ENCODE measurements at regions not wholly inside any gene's neighbourhood (a gene's known extent, or its start where the extent isn't known, plus 50 kb on each side); places are given as distances from the start of the nearest gene placed in this dataset.
"Not testable (repeated sequence)": the region's sequence is repeated elsewhere in the genome, so short reads cannot be mapped to it uniquely, and the experiment has no call there.

DNA sequence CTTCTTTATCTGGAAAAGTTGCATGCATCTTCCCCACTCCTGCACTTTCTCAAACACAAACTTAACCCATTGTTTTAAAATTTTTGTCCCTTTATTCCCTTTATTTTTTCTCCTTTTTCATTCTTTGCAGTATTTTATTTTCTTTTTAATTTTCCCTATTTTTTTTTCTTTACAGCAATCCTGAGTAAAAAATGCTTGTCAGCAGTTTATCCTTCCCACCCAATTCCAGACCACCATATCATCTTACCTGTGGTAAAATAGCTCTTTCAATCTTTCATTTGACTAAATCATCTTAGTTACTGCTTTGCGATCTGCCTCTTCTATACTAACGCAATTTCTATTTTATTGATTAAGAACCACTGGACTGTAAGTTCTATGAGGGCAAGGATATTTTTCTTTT lies 450.5 kb downstream of the KLHL4 start:
- Mint-ChIP-seq H3K4me1 (ENCODE audit: low read depth) (no peaks in the 10 kb centered on the region), H3K4me3 (no peak overlapping the region), H3K27me3 (no peaks in the 10 kb centered on the region), H3K27ac (no peak overlapping the region), H3K9me3 (no peaks in the 10 kb centered on the region), H3K36me3 (ENCODE audit: low read depth) (no peaks in the 10 kb centered on the region)
- intact Hi-C loops (cut with micrococcal nuclease): no loop called here
- no peak for ATAC-seq
- CTCF ChIA-PET: no interaction called here
- no peak for DNase-seq
- POLR2A ChIA-PET: no interaction called here
- TF ChIP-seq, protein P1, sequence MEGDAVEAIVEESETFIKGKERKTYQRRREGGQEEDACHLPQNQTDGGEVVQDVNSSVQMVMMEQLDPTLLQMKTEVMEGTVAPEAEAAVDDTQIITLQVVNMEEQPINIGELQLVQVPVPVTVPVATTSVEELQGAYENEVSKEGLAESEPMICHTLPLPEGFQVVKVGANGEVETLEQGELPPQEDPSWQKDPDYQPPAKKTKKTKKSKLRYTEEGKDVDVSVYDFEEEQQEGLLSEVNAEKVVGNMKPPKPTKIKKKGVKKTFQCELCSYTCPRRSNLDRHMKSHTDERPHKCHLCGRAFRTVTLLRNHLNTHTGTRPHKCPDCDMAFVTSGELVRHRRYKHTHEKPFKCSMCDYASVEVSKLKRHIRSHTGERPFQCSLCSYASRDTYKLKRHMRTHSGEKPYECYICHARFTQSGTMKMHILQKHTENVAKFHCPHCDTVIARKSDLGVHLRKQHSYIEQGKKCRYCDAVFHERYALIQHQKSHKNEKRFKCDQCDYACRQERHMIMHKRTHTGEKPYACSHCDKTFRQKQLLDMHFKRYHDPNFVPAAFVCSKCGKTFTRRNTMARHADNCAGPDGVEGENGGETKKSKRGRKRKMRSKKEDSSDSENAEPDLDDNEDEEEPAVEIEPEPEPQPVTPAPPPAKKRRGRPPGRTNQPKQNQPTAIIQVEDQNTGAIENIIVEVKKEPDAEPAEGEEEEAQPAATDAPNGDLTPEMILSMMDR (IDR thresholded peaks at IDR 0.05): no peak

DNA sequence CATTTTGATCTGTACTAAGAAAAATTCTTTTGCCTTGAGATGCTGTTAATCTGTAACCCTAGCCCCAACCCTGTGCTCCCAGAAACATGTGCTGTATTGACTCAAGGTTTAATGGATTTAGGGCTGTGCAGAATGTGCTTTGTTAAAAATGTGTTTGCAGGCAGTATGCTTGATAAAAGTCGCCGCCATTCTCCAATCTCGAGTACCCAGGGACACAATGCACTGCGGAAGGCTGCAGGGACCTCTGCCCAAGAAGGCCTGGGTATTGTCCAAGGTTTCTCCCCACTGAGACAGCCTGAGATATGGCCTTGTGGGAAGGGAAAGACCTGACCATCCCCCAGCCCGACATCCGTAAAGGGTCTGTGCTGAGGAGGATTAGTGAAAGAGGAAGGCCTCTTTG lies 454.5 kb downstream of the KLHL4 start:
- H3K4me3 Mint-ChIP-seq; CTCF ChIA-PET; H3K9me3 Mint-ChIP-seq; H3K4me1 Mint-ChIP-seq (ENCODE audit: low read depth); DNase-seq; H3K27ac Mint-ChIP-seq; POLR2A ChIA-PET; H3K36me3 Mint-ChIP-seq (ENCODE audit: low read depth); intact Hi-C loops (cut with micrococcal nuclease); H3K27me3 Mint-ChIP-seq; ATAC-seq: not testable (repeated sequence)

DNA sequence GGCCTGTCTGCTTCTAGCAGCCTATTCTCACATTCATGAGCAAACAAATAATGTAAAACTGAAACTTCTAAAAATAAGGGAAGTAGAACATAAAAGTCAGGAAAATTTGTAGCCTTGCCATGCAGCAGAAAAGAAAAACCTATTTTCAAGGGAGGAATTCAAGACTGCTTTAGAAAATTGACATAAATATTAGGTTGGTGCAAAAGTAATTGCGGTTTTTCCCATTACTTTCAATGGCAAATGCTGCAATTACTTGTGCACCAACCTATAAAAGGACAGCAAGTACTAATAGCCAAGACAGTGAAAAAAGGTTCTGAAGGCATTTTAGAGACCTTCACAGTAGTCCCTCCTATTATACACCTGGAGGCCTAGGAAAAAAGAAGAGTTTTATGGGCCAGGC lies 457.8 kb downstream of the KLHL4 start:
- intact Hi-C loops (cut with micrococcal nuclease): no loop called here
- no peaks in the 10 kb centered on the region for H3K27me3 Mint-ChIP-seq
- TF ChIP-seq, protein P1 (IDR thresholded peaks at IDR 0.05): no peak
- H3K27ac Mint-ChIP-seq: no peak overlapping the region
- no peaks in the 10 kb centered on the region for H3K36me3 Mint-ChIP-seq (ENCODE audit: low read depth)
- ATAC-seq (no peak), DNase-seq (no peak)
- ChIA-PET POLR2A (no interaction called here), CTCF (no interaction called here)
- no peaks in the 10 kb centered on the region for H3K9me3 Mint-ChIP-seq
- H3K4me3 Mint-ChIP-seq: no peak overlapping the region
- H3K4me1 Mint-ChIP-seq (ENCODE audit: low read depth): no peaks in the 10 kb centered on the region

DNA sequence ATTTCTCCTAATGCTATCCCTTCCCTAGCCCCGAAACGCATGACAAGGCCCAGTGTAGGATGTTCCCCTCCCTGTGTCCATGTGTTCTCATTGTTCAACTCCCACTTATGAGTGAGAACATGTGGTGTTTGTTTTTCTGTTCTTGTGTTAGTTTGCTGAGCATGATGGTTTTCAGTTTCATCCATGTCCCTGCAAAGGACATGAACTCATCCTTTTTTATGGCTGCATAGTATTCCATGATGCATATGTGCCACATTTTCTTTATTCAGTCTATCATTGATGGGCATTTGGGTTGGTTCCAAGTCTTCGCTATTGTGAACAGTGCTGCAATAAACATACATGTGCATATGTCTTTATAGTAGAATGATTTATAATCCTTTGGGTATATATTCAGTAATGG lies 490.3 kb downstream of the KLHL4 start:
- DNase-seq; H3K27me3 Mint-ChIP-seq; H3K36me3 Mint-ChIP-seq (ENCODE audit: low read depth); H3K27ac Mint-ChIP-seq; H3K4me1 Mint-ChIP-seq (ENCODE audit: low read depth); H3K4me3 Mint-ChIP-seq; CTCF ChIA-PET; intact Hi-C loops (cut with micrococcal nuclease); ATAC-seq; POLR2A ChIA-PET; H3K9me3 Mint-ChIP-seq: not testable (repeated sequence)

DNA sequence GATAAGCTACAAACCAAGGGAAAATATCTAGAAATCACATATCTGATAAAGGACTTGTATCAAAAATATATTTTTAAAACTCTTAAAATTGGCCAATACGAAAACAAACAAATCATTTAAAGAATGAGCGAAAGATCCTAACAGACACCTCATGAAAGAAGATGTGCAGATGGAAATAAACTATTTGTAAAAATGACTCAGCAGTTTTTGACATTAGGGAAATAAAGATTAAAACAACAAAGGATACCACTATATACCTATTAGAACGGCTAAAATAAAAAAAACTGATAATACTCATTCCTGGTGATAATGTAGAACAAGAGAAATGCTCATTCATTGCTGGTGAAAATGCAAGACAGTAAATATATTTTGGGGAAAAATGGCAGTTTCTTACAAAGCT lies 506.4 kb downstream of the KLHL4 start:
- ChIA-PET CTCF (no interaction called here), POLR2A (no interaction called here)
- no peak for ATAC-seq
- intact Hi-C loops (cut with micrococcal nuclease): no loop called here
- no peak overlapping the region for H3K27ac Mint-ChIP-seq
- no peaks in the 10 kb centered on the region for H3K4me1 Mint-ChIP-seq (ENCODE audit: low read depth)
- TF ChIP-seq, protein P1 (IDR thresholded peaks at IDR 0.05): no peak
- H3K9me3 Mint-ChIP-seq: no peaks in the 10 kb centered on the region
- no peaks in the 10 kb centered on the region for H3K27me3 Mint-ChIP-seq
- no peak overlapping the region for H3K4me3 Mint-ChIP-seq
- no peak for DNase-seq
- H3K36me3 Mint-ChIP-seq (ENCODE audit: low read depth): no peaks in the 10 kb centered on the region

DNA sequence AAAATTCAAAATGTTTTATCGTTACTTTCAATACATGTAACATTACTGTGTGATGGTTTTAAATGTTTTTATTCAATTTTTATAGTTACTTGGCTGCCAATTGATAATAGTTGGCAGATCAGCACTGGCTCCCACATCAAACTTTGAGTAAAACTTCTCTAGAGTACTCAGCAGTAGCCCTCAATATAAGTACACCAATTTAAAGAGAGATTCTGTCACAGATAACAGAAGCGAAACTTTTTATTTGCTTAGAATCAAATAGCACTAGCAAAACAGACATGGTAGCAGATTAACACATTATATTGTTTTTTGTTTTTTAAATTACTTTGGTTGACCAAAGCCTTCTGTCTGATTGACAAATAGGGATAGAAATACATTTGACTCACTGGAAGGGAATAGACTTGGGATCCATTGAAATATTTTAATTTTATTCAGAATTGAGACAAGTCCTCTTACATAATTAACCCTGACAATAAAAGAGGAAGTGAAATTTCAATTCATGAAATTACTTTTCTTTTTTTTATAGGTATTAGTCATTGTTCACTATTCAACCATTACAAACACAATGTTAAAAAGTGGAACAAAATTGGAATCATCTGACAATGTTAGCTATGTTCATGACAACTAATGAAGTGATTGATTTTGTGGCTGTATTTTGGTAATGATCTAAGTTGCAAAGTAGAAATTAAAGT lies 554.9 kb downstream of the KLHL4 start:
- TF ChIP-seq, protein P1 (IDR thresholded peaks at IDR 0.05): no peak
- ATAC-seq (no peak), DNase-seq (no peak)
- intact Hi-C loops (cut with micrococcal nuclease): no loop called here
- no peaks in the 10 kb centered on the region for H3K36me3 Mint-ChIP-seq (ENCODE audit: low read depth)
- POLR2A ChIA-PET: no interaction called here
- H3K4me1 Mint-ChIP-seq (ENCODE audit: low read depth): no peaks in the 10 kb centered on the region
- H3K27ac Mint-ChIP-seq: no peak overlapping the region
- no peaks in the 10 kb centered on the region for H3K9me3 Mint-ChIP-seq
- H3K27me3 Mint-ChIP-seq: no peaks in the 10 kb centered on the region
- CTCF ChIA-PET: no interaction called here
- H3K4me3 Mint-ChIP-seq: no peak overlapping the region

All from activated CD8-positive, alpha-beta T cell treated with anti-CD3 and anti-CD28 coated beads for 36 hours (primary cell).